ENCODE measurements at regions not wholly inside any gene's neighbourhood (a gene's known extent, or its start where the extent isn't known, plus 50 kb on each side); places are given as distances from the start of the nearest gene placed in this dataset.
"Not testable (repeated sequence)": the region's sequence is repeated elsewhere in the genome, so short reads cannot be mapped to it uniquely, and the experiment has no call there.

DNA sequence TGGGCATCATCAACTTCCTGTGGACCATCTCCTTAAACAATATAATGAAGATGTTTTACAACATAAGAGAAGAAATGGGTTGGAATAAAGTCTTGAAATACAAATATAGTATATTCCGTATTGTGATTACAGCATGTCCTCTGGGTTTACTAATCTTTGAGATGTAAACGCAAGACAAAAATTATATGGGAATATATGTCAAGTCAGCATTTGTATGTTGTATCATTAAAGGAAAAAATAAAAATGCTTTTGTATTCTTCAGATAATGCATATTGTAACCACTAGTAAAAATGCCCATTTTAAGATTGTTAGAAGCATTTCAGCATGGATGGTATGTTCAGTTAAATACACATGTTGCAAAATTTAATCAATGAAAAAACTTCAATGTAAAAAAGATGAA is 893.3 kb downstream of the FLRT2 start:
- no peak for DNase-seq

DNA sequence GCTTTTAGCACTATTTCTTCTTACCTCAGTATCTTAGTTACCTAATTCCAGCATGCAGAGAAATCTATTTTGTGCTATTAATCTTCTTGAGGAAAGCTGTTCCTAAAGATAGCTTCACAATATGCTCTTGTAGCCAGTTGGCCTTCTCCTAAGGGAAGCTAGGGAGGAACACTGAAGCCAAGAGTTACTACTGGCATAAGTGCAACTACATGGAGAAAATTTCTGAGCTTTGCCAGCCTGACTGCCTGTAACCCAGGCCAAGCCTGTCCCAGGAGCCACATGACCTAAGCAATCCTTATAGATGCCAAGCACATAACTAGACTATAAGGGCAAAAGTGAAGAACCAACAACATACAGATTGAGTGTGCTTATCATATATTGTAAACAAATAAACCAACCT is 890.2 kb downstream of the FLRT2 start:
- DNase-seq: no peak

DNA sequence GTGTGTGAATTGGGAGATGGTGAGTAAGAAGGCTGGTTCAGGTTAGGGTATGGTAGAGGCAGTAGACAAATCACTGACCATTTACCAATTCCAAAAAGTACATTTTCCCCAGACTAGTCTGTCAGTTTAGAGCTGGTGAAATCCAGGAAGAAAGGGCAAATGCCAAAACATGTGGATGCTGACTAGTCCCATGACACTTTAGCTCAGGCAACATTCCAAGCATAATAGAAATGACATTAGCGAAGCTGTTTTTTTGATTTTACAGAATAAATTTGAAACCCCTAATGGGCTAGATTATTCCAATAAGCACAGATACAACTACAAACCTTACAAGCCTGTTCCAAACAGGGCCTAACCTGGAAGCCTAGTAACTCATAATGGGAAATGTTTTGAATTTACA is 884.2 kb downstream of the FLRT2 start:
- no peak for DNase-seq

DNA sequence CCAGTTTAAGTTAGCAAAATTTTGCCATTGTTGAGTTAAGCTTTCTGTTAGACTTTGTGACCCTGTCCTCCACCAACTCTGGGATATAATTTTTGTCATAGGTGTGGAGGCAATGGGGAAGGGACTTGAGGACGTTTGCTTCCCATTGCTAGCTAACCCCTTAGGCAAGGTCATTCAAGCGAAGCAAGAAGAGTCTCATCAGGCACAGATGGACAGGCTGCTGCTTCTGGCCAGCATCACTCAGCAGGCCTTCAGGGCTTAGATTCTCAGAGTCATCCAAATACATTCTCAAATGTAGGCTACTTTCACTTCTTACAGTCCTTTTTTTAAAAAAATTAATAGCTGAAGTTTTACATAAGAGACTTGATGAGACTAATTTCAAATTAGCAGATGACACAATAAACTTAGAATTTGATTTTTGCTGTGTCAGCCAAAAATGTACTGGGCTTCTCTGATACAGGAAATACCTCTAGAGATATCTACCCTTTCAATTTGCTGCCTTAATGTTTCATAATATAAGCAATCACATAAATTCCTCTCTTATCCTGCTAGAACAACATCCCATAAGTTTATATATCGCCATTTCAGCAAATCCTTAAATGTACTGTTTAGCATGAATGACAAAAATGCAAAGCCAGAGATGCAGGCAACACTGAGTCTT is 875.2 kb downstream of the FLRT2 start:
- DNase-seq: peak; percentile 7

DNA sequence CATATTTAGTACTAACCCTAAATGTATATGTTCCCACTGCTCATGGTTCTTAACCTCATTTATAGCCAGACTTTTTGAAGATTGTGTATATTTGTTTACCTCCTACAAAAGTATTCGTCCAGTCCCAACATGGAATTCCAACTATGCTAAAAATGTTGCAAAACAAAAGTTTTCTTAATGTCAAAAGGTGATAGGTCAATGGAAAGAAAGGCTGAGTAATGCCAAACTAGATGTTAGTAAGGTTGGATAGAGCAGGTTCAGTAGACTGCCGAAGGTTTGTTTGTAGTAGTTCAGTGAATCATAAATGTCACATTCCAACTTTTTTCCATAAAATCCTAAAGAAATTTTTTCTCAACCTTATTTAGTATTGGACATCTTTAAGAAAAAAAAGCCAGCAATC is 874.5 kb downstream of the FLRT2 start:
- DNase-seq: no peak

DNA sequence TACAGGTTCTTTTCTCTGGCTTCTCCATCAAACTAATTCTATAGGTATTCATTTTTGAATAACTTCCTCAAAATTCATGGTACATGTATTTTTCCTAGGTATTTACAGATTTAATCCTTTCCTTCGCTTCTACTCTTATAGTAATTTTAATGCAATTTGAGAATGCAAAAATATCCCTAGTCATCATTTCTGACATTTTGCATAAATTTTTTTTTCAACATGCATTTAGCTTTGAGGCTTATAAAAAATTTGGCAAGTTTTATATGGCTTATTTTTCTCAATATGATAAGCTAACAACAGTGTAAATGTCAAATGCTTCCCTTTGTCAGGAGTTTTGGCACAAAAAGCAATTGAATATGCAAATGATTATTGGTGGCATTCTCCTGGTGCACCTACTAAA is 872.6 kb downstream of the FLRT2 start:
- DNase-seq: no peak

DNA sequence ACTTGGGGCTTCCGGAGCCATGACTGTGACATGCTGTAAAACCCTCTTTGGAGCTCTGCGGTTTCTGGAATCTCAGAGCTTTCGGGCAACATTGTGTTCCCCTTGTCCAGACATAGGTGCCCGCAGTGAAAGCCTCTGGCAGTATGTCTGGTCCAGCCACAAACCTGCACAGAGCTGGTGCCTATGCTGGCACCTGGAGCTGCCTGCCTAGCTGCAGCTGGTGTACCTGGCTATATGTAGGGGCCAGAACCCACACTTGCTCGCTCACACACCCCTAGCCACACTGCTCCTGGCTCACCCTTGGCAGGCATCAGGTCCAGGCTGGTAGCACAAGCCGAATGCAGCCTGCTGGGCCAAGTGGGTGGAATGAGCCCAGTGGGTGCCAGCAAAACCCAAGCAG is 861.1 kb downstream of the FLRT2 start:
- no peak for DNase-seq

DNA sequence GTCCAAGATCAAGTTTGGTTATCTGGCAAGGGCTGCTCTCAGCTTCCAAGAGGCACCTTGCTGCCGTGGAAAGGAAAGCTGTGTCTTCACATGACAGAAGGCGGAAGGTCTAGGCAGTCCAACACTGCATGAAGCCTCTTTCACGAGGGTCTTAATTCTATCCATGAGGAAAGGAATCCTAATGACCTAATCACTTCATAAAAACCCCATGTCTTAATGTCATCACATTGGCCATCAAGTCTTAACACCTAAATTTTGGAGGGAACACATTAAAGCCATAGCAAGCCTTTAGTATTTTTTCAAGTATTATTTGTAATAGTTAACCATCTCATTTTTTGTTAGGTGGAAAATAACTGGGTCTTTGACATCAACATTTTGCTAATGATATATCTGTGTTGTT is 858.3 kb downstream of the FLRT2 start:
- DNase-seq: no peak

DNA sequence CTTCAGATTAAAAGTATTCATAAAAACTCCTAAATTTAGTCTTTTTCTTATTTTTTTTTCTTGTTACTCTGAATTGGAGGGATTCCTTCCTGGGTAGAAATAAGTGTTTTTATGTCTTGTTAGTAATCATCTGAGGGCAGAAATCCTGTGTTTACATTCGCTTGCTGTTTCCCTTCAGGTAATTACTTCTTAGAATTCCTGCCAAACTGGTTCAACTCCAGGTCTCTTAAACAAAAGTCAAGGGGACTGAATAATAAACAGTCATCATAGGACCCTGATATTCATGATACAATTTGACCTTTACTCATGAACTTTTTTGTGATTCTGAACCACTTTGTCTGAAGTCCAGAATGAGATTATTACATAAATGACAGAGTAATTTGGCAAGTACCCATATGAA is 843.9 kb downstream of the FLRT2 start:
- no peak for DNase-seq

DNA sequence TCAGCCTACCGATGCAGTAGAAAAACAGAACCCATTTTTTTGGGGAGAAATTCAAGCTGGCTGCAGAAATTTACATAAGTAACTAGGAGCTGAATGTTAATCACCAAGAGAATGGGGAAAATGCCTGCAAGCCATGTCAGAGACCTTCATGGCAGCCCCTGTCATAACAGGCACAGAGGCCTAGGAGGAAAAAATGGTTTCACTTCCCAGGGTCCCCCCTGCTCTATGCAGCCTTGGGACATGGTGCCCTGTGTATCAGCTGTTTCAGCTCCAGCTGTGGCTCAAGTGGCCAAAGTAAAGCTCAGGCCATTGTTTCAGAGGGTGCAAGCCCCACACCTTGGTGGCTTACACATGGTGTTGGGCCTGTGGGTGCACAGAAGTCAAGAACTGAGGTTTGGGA is 842.5 kb downstream of the FLRT2 start:
- DNase-seq: no peak

DNA sequence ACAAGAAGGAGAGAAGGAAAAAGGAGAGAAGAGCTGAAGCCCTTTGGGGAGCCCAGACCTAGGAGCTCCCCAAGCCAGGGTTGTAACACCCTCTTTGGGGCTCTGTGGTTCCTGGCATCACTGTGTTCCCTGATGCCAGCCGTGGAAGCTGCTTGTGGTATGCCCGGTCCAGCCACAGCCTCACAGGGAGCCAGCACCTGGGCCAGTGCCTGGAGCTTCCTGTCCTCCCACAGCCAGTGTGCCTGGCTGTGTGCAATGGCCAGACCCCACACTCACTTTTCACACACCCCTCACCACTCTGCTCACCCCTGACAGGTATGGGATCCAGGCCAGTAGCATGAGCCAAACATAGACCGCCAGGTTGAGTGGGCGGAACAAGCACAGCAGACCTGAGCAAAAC is 834.7 kb downstream of the FLRT2 start:
- DNase-seq: no peak

DNA sequence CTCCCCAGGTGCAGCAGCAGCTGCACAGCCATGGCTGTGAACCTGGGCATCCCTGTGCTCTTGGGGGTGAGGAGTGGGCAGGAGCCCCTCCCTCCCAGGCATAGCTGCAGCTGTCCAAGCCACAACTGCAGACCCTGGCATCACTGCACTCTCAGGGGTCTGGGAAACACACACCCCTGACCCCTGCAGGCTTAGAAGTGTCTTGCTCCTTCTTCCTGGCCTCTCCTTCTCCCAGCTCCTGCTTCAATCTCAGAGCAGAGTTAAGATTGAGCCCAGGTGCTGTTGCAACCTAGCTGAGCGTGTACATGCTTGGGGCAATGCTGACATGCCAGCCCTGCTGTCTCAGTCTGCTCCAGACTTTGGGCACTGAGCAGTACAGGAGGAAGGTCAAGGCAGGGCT is 833.6 kb downstream of the FLRT2 start:
- DNase-seq: no peak

DNA sequence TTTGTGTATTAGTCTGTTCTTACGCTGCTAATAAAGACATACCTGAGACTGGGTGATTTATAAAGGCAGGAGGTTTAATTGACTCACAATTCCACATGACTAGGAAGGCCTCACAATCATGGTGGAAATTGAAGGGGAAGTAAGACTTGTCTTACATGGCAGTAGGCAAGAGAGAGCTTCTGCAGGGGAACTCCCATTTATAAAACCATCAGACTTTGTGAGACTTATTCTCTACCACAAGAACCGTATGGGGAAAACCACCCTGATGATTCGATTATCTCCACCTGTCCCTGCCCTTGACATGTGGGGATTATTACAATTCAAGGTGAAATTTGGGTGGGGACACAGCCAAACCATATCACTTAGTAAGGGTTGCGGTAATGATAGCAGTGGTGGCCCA is 833.1 kb downstream of the FLRT2 start:
- no peak for DNase-seq

DNA sequence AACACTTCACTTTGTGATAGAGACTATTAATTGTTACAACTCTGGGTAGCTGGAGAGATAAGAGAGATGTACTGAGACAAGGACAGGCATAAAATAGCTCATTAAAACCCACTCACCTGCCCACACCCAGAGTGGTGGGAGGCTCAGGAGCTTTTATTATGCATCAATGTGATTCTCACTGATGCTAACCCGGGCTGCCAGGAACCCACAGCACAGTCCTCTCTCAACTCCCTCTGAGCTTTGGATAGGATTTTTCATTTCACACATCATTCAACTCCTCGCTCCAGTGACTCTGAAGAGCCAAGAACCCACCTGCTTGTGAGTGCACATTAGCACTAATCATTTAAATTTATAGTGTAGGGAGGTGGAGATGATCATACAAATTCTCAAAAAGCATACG is 827.9 kb downstream of the FLRT2 start:
- no peak for DNase-seq

DNA sequence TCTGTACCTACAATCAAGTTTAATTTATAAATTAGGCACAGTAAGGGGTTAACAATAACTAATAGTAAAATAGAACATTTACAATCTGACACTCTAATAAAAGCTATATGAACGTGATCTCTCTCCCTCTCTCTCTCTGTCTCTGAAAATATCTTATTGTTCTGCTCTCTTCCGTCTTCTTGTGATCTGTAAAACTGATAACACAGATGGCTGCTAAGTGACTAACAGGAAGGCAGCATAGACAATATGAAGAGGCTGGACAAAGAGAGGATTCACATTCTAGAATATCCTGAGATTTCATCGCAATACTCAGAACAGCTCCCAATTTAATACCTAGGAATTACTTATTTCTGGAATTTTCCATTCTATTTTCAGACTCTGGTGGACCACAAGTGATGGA is 827.2 kb downstream of the FLRT2 start:
- no peak for DNase-seq

DNA sequence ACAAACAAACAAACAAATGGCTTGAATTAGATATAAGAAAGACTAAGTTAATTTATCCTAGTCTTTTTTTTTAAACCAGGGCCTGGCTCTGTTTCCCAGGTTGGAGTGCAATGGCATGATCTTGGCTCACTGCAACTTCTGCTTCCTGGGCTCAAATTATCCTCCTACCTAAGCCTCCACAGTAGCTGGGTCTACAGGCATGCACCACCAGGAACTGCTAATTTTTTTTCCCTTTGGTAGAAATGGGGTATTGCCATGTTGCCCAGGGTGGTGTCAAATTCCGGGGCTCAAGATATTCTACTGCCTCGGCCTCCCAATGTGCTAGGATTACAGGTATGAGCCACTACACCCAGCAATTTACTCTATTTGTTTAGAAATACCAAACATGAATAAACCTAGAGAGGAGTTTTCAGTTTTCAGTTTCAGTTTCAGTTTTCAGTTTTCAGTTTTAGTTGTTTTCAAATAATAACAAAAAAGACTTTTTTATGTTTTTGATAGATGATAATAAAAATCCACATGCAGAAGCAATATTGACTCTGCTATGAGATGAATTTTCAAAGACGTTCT is 817.0 kb downstream of the FLRT2 start:
- no peak for DNase-seq

DNA sequence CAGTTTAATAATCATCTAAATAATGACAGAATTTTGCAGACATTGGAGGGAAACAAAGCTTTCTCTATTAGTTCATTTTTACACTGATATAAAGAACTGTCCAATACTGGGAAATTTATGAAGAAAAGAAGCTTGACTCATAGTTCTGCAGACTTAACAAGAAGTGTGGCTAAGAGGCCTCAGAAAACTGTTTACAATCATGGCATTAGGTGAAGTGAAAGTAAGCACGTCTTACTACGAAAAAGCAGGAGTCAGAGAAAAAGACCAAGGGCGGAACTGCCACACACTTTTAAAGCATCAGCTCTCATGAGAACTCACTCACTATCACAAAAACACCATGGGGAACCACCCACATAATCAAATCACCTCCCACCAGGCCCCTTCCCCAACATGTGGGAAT is 804.4 kb downstream of the FLRT2 start:
- DNase-seq: no peak

DNA sequence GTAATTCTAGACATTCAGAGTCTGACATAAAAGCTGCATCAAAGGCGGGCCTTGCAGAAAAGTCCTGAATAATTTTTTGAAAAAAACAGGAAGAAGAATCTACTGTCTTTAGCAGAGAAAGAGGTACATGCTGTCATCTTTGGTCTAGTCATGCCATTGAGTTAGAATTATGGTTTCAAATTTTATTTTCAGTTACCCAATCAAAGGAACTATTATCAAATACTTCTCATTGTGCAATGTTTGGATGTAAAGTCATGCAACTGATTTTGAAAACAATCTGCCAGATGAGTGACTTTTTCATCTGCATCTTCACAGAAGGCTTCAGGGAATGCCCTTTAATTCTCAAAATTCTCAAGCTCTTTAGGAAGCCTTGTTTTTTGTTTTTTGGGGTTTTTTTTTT is 803.5 kb downstream of the FLRT2 start:
- DNase-seq: no peak

DNA sequence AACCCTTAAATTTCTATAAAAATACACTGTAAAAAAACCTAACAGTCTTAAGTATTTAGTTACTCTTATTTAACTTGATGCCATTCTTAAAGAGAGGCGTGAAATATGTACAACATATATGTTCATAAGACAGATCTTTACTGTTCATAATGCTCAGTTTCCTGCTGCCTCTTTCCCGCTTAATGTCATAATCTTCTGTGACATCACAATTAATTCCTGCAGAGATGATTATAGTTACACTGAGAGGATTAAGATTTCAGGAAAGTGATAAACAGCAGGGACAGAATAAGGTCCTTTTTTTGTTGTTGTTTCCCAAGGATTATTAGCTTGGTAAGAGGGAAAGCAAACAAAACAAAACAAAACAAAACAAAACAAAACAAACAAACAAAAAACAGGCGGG is 801.4 kb downstream of the FLRT2 start:
- no peak for DNase-seq

DNA sequence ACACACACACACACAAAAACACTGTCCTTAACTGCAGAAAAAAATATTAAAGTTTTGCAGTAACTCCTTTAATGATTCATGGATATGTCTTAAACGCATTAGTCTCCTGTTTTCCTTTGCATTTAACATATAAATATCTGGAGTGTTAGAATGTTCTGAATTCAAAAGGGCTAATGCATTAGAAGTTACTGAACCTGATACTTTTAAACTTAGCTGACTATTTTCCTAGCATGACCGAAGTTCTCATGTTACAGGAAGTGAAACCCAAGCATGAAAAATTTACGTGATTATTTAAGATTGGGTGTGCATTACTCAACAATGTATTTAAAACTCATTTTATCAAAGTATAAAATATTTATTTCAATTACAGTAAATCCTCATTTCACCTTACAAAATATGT is 791.2 kb downstream of the FLRT2 start:
- DNase-seq: no peak

DNA sequence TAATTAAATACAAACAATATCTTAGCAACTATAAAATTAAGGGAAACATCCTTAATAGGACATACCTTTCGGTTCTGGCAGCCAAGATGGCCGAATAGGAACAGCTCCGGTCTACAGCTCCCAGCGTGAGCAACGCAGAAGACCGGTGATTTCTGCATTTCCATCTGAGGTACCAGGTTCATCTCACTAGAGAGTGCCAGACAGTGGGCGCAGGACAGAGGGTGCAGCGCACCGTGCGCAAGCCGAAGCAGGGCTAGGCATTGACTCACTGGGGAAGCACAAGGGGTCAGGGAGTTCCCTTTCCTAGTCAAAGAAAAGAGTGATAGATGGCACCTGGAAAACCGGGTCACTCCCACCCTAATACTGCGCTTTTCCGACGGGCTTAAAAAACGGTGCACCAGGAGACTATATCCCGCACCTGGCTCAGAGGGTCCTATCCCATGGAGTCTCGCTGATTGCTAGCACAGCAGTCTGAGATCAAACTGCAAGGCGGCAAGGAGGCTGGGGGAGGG is 782.3 kb downstream of the FLRT2 start:
- DNase-seq: not testable (repeated sequence)

DNA sequence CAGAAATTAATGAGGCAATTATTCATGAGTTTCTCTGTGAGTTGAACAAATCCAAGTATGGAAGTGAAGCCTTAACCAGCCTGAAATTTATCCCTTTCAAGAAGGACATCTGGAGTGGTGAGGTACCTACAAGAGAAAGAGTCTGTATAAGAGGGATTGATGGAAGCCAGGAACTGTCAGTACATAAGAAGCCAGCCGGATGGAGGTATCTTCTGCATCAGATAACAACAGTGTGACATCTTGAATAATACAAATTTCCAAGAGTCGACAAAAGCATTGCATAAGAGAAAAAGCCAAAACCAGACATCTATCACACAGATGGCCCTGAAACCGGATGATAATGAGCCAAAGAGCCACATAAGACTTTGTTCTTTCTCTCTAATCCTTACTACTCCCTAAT is 781.2 kb downstream of the FLRT2 start:
- DNase-seq: no peak

DNA sequence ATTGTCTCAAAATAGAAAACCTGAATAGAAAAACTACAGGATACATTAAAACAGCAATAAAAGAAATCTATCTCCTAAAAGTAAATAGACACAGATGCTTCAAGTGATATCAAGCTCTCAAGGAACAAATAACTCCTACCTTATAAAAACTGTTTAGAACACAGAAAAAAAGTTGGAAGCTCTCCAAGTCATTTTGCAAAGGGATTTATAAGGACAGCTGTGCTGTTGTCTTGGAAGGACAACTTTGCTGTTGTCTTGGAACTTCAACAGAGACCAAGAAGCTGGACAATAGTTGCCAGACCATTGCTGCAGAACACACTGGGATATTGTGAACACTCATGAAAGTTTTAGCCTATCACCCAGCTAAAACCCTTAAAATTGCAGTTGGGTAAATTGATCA is 780.7 kb downstream of the FLRT2 start:
- DNase-seq: no peak

DNA sequence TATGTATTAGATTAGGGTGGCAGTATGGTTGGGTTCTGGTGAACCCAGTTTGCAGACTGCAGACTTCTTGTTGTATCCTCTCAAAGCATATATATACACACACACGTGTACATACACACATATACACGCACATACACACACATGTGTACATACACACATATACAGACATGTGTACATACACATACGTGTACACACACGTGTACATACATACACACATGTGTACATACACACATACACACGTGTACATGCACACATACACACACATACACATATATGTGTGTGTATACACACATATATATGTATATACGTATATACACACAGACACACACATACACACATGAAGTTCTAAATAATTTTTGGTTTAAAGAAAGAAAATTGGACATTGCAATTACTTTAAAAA is 780.2 kb downstream of the FLRT2 start:
- DNase-seq: no peak

DNA sequence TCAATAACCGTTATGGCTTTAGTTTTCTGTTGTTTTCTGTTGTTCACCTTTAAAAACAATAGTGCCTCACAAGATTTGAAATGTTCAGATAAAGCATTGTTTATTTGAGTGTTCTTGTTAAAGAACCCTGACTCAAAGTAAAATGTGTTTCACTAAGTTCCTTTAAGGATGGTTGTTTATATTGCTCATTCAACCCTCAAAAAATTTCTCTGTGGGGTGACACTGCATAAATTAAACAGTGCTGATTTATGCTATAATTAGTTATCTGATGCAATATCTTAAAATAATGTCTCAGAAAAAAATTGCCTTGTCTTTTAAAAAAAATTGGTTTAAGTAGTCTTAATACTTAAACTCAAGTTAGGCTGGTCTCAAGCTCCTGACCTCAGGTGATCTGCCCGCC is 775.1 kb downstream of the FLRT2 start:
- no peak for DNase-seq
